A673 (cell line): ENCODE measurements at regions not wholly inside any gene's neighbourhood (a gene's known extent, or its start where the extent isn't known, plus 50 kb on each side); places are given as distances from the start of the nearest gene placed in this dataset.

Source experiments
- BruUV-seq: library from RNA; stranded (reverse); fragments of 400-500 nt; replicated peaks from 2 replicates; lab custom pipeline; 2021; lab: Mats Ljungman, UMichigan
- CTCF ChIA-PET: fragments of 300-600 bp; sonication (Branson Sonifier 250); formaldehyde crosslinking; loops from one replicate; lab custom pipeline; 2022; ENCODE audit warnings: antibody characterized with exemption; lab: Charles Lee
- POLR2A ChIA-PET: fragments of 300-600 bp; sonication (Branson Sonifier 250); formaldehyde crosslinking; loops from one replicate; lab custom pipeline; 2022; ENCODE audit warnings: antibody characterized with exemption; ENCODE audit not compliant: low non-redundant PET; lab: Charles Lee
- DNase-seq: peaks from one replicate; pipeline ENCODE4 v3.0.0-alpha.2; 2015; ENCODE audit warnings: low spot score
- H3K27ac ChIP-seq: fragments of 200-600 bp; sonication (generic); 2 replicates; pipeline ENCODE4 v1.5.1; 2016; ENCODE audit warnings: mixed run types, low read depth, mild to moderate bottlenecking, mixed read lengths, antibody characterized with exemption, low read length; ENCODE audit not compliant: poor library complexity, severe bottlenecking
- H3K27me3 ChIP-seq: fragments of 200-600 bp; sonication (generic); replicated peaks from 2 replicates; pipeline ENCODE4 v1.6.1; 2017; ENCODE audit warnings: mixed run types, low read depth, mild to moderate bottlenecking, mixed read lengths, antibody characterized with exemption, low read length; ENCODE audit not compliant: insufficient read depth, poor library complexity
- H3K36me3 ChIP-seq: fragments of 200-600 bp; sonication (generic); 2 replicates; pipeline ENCODE4 v1.6.1; 2016; ENCODE audit warnings: mixed run types, mild to moderate bottlenecking, mixed read lengths, antibody characterized with exemption, low read length; ENCODE audit not compliant: insufficient read depth, poor library complexity, severe bottlenecking
- H3K4me1 ChIP-seq: fragments of 200-600 bp; sonication (generic); 2 replicates; pipeline ENCODE4 v1.6.1; 2017; ENCODE audit warnings: mixed run types, mild to moderate bottlenecking, mixed read lengths, antibody characterized with exemption, low read length; ENCODE audit not compliant: insufficient read depth, poor library complexity, severe bottlenecking
- H3K4me3 ChIP-seq: fragments of 200-600 bp; sonication (generic); 2 replicates; pipeline ENCODE4 v1.5.1; 2016; ENCODE audit warnings: low read depth, mixed run types, mild to moderate bottlenecking, mixed read lengths, low read length; ENCODE audit not compliant: poor library complexity, severe bottlenecking
- H3K9me3 ChIP-seq: fragments of 200-600 bp; sonication (generic); 2 replicates; pipeline ENCODE4 v1.6.1; 2016; ENCODE audit warnings: mixed run types, low read depth, mild to moderate bottlenecking, mixed read lengths, antibody characterized with exemption, low read length; ENCODE audit not compliant: poor library complexity, severe bottlenecking
- CTCF ChIP-seq: fragments of 300-800, 200-600 bp; sonication (generic); conservative IDR thresholded peaks from 2 replicates; pipeline ENCODE4 v1.5.1; 2017; ENCODE audit warnings: low read depth, mild to moderate bottlenecking, antibody characterized with exemption, low read length, moderate library complexity, mixed read lengths
- EZH2 ChIP-seq: fragments of 200-600 bp; sonication (generic); IDR thresholded peaks from 2 replicates; pipeline ENCODE4 v1.6.1; 2017; ENCODE audit warnings: borderline replicate concordance, low read depth, mild to moderate bottlenecking, mixed read lengths, antibody characterized with exemption, low read length; ENCODE audit not compliant: poor library complexity, severe bottlenecking
- intact Hi-C: fragments of 100-400 bp; cut with micrococcal nuclease; formaldehyde crosslinking; loops from one replicate; pipeline ENCODE4 v1.10.0; 2022; ENCODE audit not compliant: unreplicated experiment

DNA sequence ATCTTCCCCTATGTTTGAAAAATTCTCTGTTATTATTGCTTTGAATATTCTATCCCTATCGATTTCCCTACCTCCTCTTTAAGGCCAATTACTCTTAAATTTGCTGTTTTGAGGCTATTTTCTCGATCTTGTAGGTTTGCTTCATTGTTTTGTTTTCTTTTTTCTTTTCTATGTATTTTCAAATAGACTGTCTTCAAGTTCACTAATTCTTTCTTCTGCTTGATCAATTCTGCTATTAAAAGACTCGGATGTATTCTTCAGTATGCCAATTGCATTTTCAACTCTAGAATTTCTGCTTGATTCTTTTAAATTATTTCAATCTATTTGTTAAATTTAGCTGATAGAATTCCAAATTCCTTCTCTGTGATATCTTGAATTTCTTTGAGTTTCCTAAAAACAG lies 144.0 kb upstream of the NANOGP8 start:
- ChIA-PET CTCF (no interaction called here), POLR2A (no interaction called here)
- no peak overlapping the region for H3K27ac ChIP-seq
- no TSS peak for BruUV-seq
- intact Hi-C loops, result no loop called here
- no peaks in the 10 kb centered on the region for H3K9me3 ChIP-seq
- H3K4me1 ChIP-seq, result no peaks in the 10 kb centered on the region
- no peak for TF ChIP-seq CTCF
- TF ChIP-seq EZH2, result no peak
- H3K27me3 ChIP-seq, result no peaks in the 10 kb centered on the region
- H3K4me3 ChIP-seq, result no peak overlapping the region
- DNase-seq, result no peak
- H3K36me3 ChIP-seq, result no peaks in the 10 kb centered on the region

DNA sequence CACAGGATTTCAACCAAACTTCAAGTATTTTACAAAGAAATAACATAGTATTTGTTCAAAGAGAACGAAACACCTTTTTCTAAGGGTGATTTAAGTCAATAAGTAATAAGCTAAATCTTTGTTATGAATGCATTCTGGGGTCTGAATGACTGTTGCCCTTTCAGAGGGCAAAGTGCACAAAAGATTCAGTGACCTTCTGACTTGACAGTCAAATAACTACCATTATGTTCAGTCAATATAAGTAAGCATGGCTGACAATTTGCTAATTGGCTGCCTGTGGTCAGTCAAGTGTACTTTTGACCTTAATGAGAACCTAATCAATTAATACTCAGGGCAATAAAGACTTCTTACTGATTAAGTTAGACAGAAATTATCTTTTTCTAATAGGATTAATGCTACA lies 133.1 kb upstream of the NANOGP8 start:
- no peak for DNase-seq
- POLR2A ChIA-PET, result no interaction called here
- CTCF ChIA-PET, result no interaction called here
- no peaks in the 10 kb centered on the region for H3K36me3 ChIP-seq
- TF ChIP-seq EZH2 (no peak), CTCF (no peak)
- H3K27me3 ChIP-seq, result no peaks in the 10 kb centered on the region
- H3K4me1 ChIP-seq, result no peaks in the 10 kb centered on the region
- no peaks in the 10 kb centered on the region for H3K9me3 ChIP-seq
- BruUV-seq, result no TSS peak
- H3K27ac ChIP-seq, result no peak overlapping the region
- intact Hi-C loops, result no loop called here
- H3K4me3 ChIP-seq, result no peak overlapping the region

DNA sequence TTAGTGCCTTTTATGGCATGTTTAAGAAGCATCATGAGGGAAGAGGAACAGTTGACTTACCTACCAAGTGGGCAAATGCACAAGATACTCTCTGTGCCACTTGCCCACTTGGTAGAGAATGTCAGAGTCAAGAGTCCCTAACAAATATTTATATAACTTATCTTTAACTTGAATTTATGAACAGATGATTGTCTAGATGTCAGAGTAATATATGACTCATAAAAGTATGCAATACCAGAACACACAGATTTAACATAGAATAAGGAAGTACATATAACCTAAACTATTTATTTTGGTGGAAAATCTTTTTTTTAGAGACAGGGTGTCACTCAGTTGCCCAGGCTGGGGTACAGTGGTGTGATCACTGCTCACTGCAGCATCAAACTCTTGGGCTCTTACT lies 130.0 kb upstream of the NANOGP8 start:
- Histone ChIP-seq H3K27me3 (no peaks in the 10 kb centered on the region), H3K36me3 (no peaks in the 10 kb centered on the region), H3K9me3 (no peaks in the 10 kb centered on the region), H3K27ac (no peak overlapping the region), H3K4me3 (no peak overlapping the region), H3K4me1 (no peaks in the 10 kb centered on the region)
- no TSS peak for BruUV-seq
- POLR2A ChIA-PET, result no interaction called here
- intact Hi-C loops, result no loop called here
- no peak for DNase-seq
- no peak for TF ChIP-seq CTCF
- TF ChIP-seq EZH2, result no peak
- CTCF ChIA-PET, result no interaction called here
